ENCODE measurements at regions not wholly inside any gene's neighbourhood (a gene's known extent, or its start where the extent isn't known, plus 50 kb on each side); places are given as distances from the start of the nearest gene placed in this dataset.

- TF ChIP-seq POLR2A (IDR thresholded peaks at IDR 0.05; ENCODE audit: low read depth, low read length) (no peak), PAX5 (IDR thresholded peaks at IDR 0.05; ENCODE audit: insufficient read depth, low read length, severe bottlenecking) (no peak)
Measured at GRCh38 chr6:68546620-68547019, 88.5 kb upstream of the ADGRB3 start.

Data from GM12891 (cell line).